Epithelial cell of prostate (primary cell): ENCODE measurements at regions not wholly inside any gene's neighbourhood (a gene's known extent, or its start where the extent isn't known, plus 50 kb on each side); places are given as distances from the start of the nearest gene placed in this dataset.
"Not testable (repeated sequence)": the region's sequence is repeated elsewhere in the genome, so short reads cannot be mapped to it uniquely, and the experiment has no call there.

Experiments
- DNase-seq: peaks from one replicate; pipeline ENCODE4 v3.0.0-alpha.2; 2011; ENCODE audit warnings: low read depth, low spot score
- H3K27ac ChIP-seq: fragments of 450-650 bp; 2 replicates; pipeline ENCODE4 v1.5.1; 2017; ENCODE audit warnings: mild to moderate bottlenecking

GRCh38 chr20:56909918-56910714 lies 281.0 kb downstream of the TFAP2C start:
- no peak overlapping the region for H3K27ac ChIP-seq
- DNase-seq = no peak

- DNase-seq = no peak
Observed at GRCh38 chr20:56911946-56912345, 282.8 kb downstream of the TFAP2C start.

DNA sequence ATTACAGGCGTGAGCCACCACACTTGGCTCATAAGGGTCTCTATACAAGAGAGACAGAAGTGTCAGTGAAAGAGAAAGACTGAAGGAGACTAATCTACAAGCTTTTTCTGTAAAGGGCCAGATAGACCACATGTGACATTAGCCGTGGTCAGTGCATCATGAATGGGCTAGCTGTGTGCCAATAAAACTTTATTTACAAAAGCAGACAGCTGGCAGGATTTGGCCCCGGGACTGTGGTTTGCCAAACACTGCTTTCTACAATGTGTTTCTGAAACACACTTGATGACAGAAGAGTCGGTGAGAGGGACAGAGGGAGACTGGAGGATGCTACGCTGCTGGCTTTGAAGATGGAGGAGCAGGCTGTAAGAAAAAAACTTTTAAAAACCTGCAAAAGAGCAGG lies 285.4 kb downstream of the TFAP2C start:
- H3K27ac ChIP-seq = no peak overlapping the region
- DNase-seq = no peak

More at GRCh38 chr20:56911946-56912345, 282.8 kb downstream of the TFAP2C start:
- no peak overlapping the region for H3K27ac ChIP-seq

DNA sequence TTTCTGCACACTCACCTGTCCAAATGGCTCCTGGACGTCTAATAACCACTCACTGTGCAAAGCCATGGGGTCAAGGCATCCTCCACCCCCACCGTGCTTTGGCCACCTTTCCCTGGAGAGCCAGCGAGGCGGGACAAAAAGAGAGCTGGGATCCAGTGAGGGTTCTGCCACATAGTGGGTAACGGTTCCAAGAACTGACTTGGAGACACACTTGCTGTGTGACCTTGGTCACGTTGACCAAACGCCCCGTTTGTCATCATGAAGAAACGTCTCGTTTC lies 287.2 kb downstream of the TFAP2C start:
- no peak overlapping the region for H3K27ac ChIP-seq

DNA sequence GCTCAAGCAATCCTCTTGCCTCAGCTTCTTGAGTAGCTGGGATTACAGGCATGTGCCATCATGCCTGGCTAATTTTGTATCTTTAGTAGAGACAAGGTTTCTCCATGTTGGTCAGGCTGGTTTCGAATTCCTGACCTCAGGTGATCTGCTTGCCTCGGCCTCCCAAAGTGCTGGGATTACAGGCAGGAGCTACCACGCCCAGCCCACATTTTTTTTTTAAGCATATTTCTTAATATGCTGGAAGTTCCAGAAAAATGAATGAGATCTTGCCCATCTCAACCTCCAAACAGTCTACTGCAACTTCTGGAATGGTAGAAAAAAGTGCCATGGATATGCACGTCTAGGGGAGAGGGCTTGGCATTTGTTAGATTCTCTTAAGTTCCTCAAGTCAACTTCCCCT lies 290.9 kb downstream of the TFAP2C start:
- H3K27ac ChIP-seq, DNase-seq: not testable (repeated sequence)

More for the DNA sequence above, 287.2 kb downstream of the TFAP2C start:
- DNase-seq = no peak

DNA sequence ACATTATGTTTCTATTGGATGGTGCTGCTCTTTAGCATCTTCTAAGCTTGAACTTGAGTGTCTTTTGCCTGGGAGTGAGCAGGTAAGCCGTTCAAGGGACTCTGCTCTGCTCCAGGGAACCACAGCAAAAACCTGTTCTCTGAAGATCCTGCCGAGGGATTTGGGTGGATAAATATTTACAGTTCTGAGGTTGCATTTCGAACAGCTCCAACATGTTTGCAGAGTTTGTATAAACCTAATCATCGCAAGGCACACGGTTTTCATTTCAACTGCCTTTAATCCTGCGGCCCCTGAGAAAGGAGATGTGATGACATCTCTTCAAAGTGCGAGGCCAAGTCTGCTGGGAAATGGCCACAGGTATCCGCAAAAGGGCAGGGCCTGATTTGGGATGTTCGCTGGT lies 293.4 kb downstream of the TFAP2C start:
- H3K27ac ChIP-seq = no peak overlapping the region
- DNase-seq = no peak

DNA sequence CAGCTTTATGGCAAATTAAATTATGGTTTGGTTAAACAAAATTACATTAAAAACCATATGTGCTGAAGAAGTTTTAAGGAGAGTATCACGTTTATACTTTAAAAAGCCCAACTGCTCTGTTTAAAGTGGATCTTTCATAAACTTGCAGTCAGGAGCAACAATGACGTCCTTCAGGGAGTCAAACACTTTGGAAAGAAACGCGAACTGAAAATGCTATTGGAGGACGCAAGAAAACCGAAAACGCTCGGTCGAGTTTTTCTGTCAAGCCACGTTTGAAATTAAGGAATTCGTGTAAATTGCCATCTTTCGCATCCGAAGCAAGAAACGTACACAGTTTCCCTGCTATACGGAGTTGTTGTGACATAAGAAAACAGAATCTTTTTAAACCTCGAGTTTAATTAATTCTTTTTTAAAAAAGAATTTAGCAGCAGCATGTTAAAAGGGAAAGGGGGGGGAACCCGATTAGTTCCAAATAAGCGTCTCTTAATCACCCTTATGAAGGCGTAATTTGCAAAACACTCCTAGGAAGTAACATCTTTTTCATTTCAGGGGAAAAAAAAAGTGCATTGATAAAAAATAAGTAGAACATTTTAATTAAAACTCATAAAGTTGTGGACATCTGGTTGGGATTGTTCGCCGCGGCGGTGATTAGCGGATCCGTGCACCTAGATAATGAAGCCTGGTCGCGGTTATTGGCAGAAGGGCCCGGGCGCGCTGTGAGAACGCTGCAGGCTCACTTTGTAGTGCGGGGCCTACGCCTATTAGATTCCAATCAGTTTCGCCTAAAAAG lies 295.4 kb downstream of the TFAP2C start:
- H3K27ac ChIP-seq = no peak overlapping the region
- no peak for DNase-seq

GRCh38 chr20:56925082-56925830 lies 296.1 kb downstream of the TFAP2C start:
- DNase-seq = no peak
- H3K27ac ChIP-seq = no peak overlapping the region

GRCh38 chr20:56925831-56926170 lies 296.7 kb downstream of the TFAP2C start:
- no peak overlapping the region for H3K27ac ChIP-seq
- DNase-seq = no peak

DNA sequence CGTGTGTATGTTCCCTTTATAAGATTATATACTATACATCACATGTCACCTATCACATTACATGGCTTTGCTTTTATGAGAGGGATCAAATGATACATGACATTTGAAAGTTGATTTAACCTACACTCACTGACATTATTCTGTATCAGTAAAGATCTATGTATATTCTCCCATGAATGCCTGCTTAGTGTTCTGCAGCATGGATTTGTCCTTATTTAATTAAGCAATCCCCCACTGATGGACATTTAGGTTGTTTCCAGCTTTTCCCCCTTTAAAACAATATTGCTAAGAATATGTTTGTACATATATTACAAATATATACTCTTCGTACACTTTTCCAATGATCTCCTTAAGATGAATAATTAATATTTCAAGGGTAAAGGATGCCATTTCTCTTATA lies 297.4 kb downstream of the TFAP2C start:
- H3K27ac ChIP-seq = no peak overlapping the region
- DNase-seq = no peak

DNA sequence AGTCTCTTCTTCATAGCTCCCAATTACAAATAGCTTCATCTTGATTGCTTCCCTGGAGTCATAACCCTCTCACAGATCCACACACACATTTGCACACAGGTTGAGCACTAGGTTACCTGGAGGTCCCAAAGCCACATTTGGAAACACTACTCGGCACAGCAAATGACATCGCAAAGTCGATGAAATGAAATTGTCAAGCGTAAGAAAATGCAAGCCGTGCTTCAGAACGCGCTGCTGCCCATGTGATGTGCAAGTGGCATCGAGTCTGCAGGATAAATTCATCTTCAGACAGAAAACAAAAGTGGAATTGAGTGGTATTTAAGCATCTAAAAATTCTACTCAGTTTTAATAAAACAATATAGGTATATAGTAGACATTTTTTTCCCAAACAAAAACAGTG lies 298.0 kb downstream of the TFAP2C start:
- DNase-seq = no peak
- H3K27ac ChIP-seq = no peak overlapping the region

DNA sequence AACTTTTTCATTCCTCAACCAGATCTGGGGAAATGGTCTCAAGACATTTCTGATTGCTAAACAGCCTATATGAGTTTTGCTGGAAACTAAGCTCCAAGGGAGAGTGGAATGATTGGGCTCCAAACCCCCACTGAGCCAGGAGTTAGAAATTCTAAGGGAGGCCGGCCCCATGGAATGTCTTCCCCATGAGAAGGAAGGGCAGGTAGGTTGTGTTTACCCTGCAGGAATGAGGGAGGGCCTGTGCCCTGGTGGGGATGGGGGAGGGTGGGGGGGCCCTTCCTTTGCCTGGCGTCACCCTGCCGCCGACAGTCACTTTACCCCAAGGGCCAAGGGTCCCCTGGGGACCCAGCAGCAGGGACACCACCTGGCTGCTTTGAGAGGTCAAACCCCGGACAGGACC lies 298.9 kb downstream of the TFAP2C start:
- no peak for DNase-seq
- H3K27ac ChIP-seq = no peak overlapping the region

- no peak for DNase-seq
- H3K27ac ChIP-seq = no peak overlapping the region
Observed at GRCh38 chr20:56929606-56930005, 300.5 kb downstream of the TFAP2C start.

DNA sequence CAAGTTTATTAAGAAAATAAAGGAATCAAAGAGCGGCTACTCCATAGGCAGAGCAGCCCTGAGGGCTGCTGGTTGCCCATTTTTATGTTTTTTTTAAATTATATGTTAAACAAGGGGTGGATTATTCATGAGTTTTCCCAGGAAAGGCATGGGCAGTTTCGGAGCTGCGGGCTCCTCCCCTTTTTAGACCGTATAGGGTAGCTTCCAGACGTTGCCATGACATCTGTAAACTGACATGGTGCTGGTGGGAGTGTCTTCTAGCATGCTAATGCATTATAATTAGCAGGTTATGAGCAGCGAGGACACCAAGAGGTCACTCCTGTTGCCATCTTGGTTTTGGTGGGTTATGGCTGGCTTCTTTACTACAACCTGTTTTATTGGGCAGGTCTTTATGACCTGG lies 301.8 kb downstream of the TFAP2C start:
- no peak for DNase-seq
- H3K27ac ChIP-seq = no peak overlapping the region

GRCh38 chr20:56932575-56933330 lies 303.6 kb downstream of the TFAP2C start:
- DNase-seq = no peak
- no peak overlapping the region for H3K27ac ChIP-seq

DNA sequence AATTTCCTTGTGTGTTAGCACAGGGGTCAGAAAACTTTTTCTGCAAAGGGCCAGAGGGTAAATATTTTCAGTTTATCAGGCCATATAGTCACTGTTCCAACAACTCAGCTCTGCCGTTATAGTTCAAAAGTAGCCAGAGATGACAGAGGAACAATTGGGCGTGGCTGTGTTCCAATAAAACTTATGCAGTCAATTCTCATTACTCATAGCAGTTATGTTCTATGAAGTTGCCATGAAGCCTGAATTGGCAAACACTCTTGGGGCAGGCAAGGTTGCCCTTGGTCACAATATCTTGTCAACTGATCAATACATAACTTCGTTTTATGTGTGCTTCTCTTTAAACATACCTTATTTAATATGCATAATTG lies 304.2 kb downstream of the TFAP2C start:
- H3K27ac ChIP-seq = no peak overlapping the region

DNA sequence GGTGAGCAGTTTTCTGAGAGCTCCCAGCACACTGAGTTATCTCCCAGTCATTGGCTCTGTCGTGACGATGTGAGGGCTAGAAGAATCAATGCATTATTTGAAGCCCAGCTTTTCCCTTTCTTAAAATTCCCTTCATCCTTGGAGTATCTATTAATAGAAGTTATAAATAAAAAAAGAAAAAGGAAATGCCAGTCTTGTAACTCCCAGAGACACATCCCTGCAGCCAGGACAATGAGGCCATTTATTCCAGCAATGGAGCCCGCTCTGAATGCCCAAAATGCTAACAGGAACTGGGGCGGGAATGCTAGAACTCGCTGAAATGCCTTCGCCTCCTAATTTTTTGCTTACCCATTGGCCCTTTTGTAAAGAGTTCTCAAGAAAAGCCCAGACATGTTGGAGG lies 305.8 kb downstream of the TFAP2C start:
- DNase-seq = no peak

More for the DNA sequence above, 304.2 kb downstream of the TFAP2C start:
- no peak for DNase-seq

GRCh38 chr20:56940466-56940865 lies 311.4 kb downstream of the TFAP2C start:
- DNase-seq = no peak
- no peak overlapping the region for H3K27ac ChIP-seq

More for the DNA sequence above, 305.8 kb downstream of the TFAP2C start:
- no peak overlapping the region for H3K27ac ChIP-seq

GRCh38 chr20:56941101-56941686 lies 312.1 kb downstream of the TFAP2C start:
- no peak for DNase-seq
- H3K27ac ChIP-seq = no peak overlapping the region
